Fibroblast of lung (primary cell): ENCODE measurements at regions not wholly inside any gene's neighbourhood (a gene's known extent, or its start where the extent isn't known, plus 50 kb on each side); places are given as distances from the start of the nearest gene placed in this dataset.

Experiments used
- DNase-seq, 2 donors: peaks; one replicate each; pipeline versions ENCODE4 v3.0.0 to v3.0.0-alpha.2; 2010; ENCODE audit warnings: low read depth in 2 of 2
- H2AFZ ChIP-seq: 2 replicates; pipeline ENCODE4 v1.5.1; 2012; ENCODE audit warnings: low read length, control low read depth, inconsistent platforms
- H3K27ac ChIP-seq: 2 replicates; pipeline ENCODE4 v1.5.1; 2011; ENCODE audit warnings: low read length, control low read depth; ENCODE audit not compliant: insufficient read depth
- H3K27me3 ChIP-seq: 2 replicates; pipeline ENCODE4 v1.5.1; 2011; ENCODE audit warnings: mild to moderate bottlenecking, low read length; ENCODE audit not compliant: control insufficient read depth, insufficient read depth
- H3K36me3 ChIP-seq: 2 replicates; pipeline ENCODE4 v1.5.1; 2011; ENCODE audit warnings: low read length; ENCODE audit not compliant: control insufficient read depth, insufficient read depth
- H3K4me1 ChIP-seq: 2 replicates; pipeline ENCODE4 v1.5.1; 2011; ENCODE audit warnings: low read length; ENCODE audit not compliant: control insufficient read depth, insufficient read depth; ENCODE audit errors: extremely low read depth
- H3K4me2 ChIP-seq: 2 replicates; pipeline ENCODE4 v1.5.1; 2011; ENCODE audit warnings: low read length, control low read depth; ENCODE audit not compliant: insufficient read depth; ENCODE audit errors: extremely low read depth
- H3K4me3 ChIP-seq, 4 experiments: fragments of 200-600 bp in 1 of 4; sonication (generic) in 1 of 4; replicated peaks in 1 of 4; 2 replicates each; pipeline ENCODE4 v1.5.1; 2011 to 2016; ENCODE audit warnings: low read length in 4 of 4, low read depth in 3 of 4, mild to moderate bottlenecking in 3 of 4, control low read depth in 2 of 4, inconsistent platforms in 1 of 4, mixed read lengths in 1 of 4; ENCODE audit not compliant: insufficient read depth in 1 of 4; ENCODE audit errors: control extremely low read depth in 1 of 4
- H3K79me2 ChIP-seq: 2 replicates; pipeline ENCODE4 v1.5.1; 2012; ENCODE audit warnings: mild to moderate bottlenecking, low read length, inconsistent platforms; ENCODE audit not compliant: control insufficient read depth, insufficient read depth
- H3K9ac ChIP-seq: 2 replicates; pipeline ENCODE4 v1.5.1; 2011; ENCODE audit warnings: mild to moderate bottlenecking, low read length, control low read depth; ENCODE audit not compliant: insufficient read depth
- H3K9me3 ChIP-seq: 2 replicates; pipeline ENCODE4 v1.5.1; 2012; ENCODE audit warnings: low read depth, low read length; ENCODE audit not compliant: control insufficient read depth, insufficient read depth
- H4K20me1 ChIP-seq: 2 replicates; pipeline ENCODE4 v1.5.1; 2011; ENCODE audit warnings: low read length; ENCODE audit not compliant: control insufficient read depth, insufficient read depth; ENCODE audit errors: extremely low read depth
- CTCF ChIP-seq, 2 donors: IDR thresholded peaks in 1 of 2; conservative IDR thresholded peaks in 1 of 2; 1 replicate in 1 of 2; 2 replicates in 1 of 2; pipeline ENCODE4 v1.5.1; 2011 to 2012; ENCODE audit warnings: low read length in 2 of 2, control low read depth in 1 of 2, inconsistent platforms in 1 of 2, low read depth in 1 of 2, mild to moderate bottlenecking in 1 of 2
- EZH2 ChIP-seq: IDR thresholded peaks from 2 replicates; pipeline ENCODE4 v1.5.1; 2012; ENCODE audit warnings: low read length, control low read depth, mild to moderate bottlenecking; ENCODE audit errors: missing control alignments

GRCh38 chr9:87004016-87004415 lies 56.7 kb upstream of the GAS1 start:
- Histone ChIP-seq H2AFZ (no peak overlapping the region), H3K9ac (no peak overlapping the region), H3K27ac (no peak overlapping the region), H3K36me3 (no peaks in the 10 kb centered on the region), H3K27me3 (no peaks in the 10 kb centered on the region), H3K79me2 (no peaks in the 10 kb centered on the region), H4K20me1 (no peaks in the 10 kb centered on the region), H3K4me2 (no peak overlapping the region), H3K4me3 (no peak overlapping the region), H3K4me1 (no peaks in the 10 kb centered on the region), H3K9me3 (no peaks in the 10 kb centered on the region)
- TF ChIP-seq CTCF (conservative IDR thresholded peaks at IDR 0.05 in 1 of 2, IDR thresholded peaks at IDR 0.05 in 1 of 2; ENCODE audit: low read depth in 1 of 2, low read length in 2 of 2): no peak
- TF ChIP-seq EZH2: no peak
- DNase-seq: no peak

GRCh38 chr9:87006956-87007355 lies 59.6 kb upstream of the GAS1 start:
- Histone ChIP-seq H3K27ac (no peak overlapping the region), H4K20me1 (no peaks in the 10 kb centered on the region)
- no peak for DNase-seq

GRCh38 chr9:87007711-87008366 lies 60.5 kb upstream of the GAS1 start:
- Histone ChIP-seq H3K4me1 (no peaks in the 10 kb centered on the region), H3K79me2 (no peaks in the 10 kb centered on the region), H3K36me3 (no peaks in the 10 kb centered on the region), H4K20me1 (no peaks in the 10 kb centered on the region), H2AFZ (no peak overlapping the region), H3K27me3 (no peaks in the 10 kb centered on the region), H3K4me2 (no peak overlapping the region), H3K9me3 (no peaks in the 10 kb centered on the region), H3K4me3 (no peak overlapping the region), H3K27ac (no peak overlapping the region), H3K9ac (no peak overlapping the region)
- DNase-seq: peak in 1 of 2 donors; percentile 22
- TF ChIP-seq EZH2 (no peak), CTCF (conservative IDR thresholded peaks at IDR 0.05 in 1 of 2, IDR thresholded peaks at IDR 0.05 in 1 of 2; ENCODE audit: low read depth in 1 of 2, low read length in 2 of 2) (no peak)

More at GRCh38 chr9:87006956-87007355, 59.6 kb upstream of the GAS1 start:
- no peak overlapping the region for H3K9ac ChIP-seq
- no peak overlapping the region for H3K4me3 ChIP-seq
- H3K4me1 ChIP-seq: no peaks in the 10 kb centered on the region
- no peaks in the 10 kb centered on the region for H3K79me2 ChIP-seq
- H3K36me3 ChIP-seq: no peaks in the 10 kb centered on the region
- H3K27me3 ChIP-seq: no peaks in the 10 kb centered on the region
- H2AFZ ChIP-seq: no peak overlapping the region
- H3K9me3 ChIP-seq: no peaks in the 10 kb centered on the region
- no peak overlapping the region for H3K4me2 ChIP-seq
- TF ChIP-seq CTCF (conservative IDR thresholded peaks at IDR 0.05 in 1 of 2, IDR thresholded peaks at IDR 0.05 in 1 of 2; ENCODE audit: low read depth in 1 of 2, low read length in 2 of 2): no peak
- TF ChIP-seq EZH2: no peak
